H1 (cell line): ENCODE measurements at regions not wholly inside any gene's neighbourhood (a gene's known extent, or its start where the extent isn't known, plus 50 kb on each side); places are given as distances from the start of the nearest gene placed in this dataset.

ENCODE experiments used
- ASH2L ChIP-seq: fragments of 200-600, 300-600 bp; sonication (generic); IDR thresholded peaks from one replicate; pipeline ENCODE4 v1.7.1; 2017; ENCODE audit warnings: low read length
- SIN3A ChIP-seq, 2 experiments: IDR thresholded peaks in 1 of 2; conservative IDR thresholded peaks in 1 of 2; 2 replicates each; pipeline ENCODE4 v1.6.1; 2011 to 2012; ENCODE audit warnings: low read length in 2 of 2, improper control_type of control experiment in 1 of 2, low read depth in 1 of 2, mild to moderate bottlenecking in 1 of 2

GRCh38 chr10:10007957-10008356 lies 1009.7 kb upstream of the CELF2 start (continued):
- TF ChIP-seq SIN3A (conservative IDR thresholded peaks at IDR 0.05 in 1 of 2, IDR thresholded peaks at IDR 0.05 in 1 of 2; ENCODE audit: low read depth in 1 of 2, low read length in 2 of 2) (no peak), ASH2L (no peak)
